22Rv1 (cell line): ENCODE measurements at regions not wholly inside any gene's neighbourhood (a gene's known extent, or its start where the extent isn't known, plus 50 kb on each side); places are given as distances from the start of the nearest gene placed in this dataset.

Source experiments
- H3K27ac ChIP-seq: fragments of 450-650 bp; 2 replicates; pipeline ENCODE4 v1.5.1; 2017
- CTCF ChIP-seq: fragments of 450-650 bp; IDR thresholded peaks from 2 replicates; pipeline ENCODE4 v1.5.1; 2017; ENCODE audit warnings: mild to moderate bottlenecking
- ZFX ChIP-seq: fragments of 450-650 bp; IDR thresholded peaks from 2 replicates; pipeline ENCODE4 v1.6.1; 2017; ENCODE audit warnings: antibody characterized with exemption, borderline replicate concordance

GRCh38 chr2:181367411-181367810 lies 89.8 kb upstream of the ITGA4 start:
- no peak overlapping the region for H3K27ac ChIP-seq
- TF ChIP-seq ZFX, result no peak
- no peak for TF ChIP-seq CTCF

DNA sequence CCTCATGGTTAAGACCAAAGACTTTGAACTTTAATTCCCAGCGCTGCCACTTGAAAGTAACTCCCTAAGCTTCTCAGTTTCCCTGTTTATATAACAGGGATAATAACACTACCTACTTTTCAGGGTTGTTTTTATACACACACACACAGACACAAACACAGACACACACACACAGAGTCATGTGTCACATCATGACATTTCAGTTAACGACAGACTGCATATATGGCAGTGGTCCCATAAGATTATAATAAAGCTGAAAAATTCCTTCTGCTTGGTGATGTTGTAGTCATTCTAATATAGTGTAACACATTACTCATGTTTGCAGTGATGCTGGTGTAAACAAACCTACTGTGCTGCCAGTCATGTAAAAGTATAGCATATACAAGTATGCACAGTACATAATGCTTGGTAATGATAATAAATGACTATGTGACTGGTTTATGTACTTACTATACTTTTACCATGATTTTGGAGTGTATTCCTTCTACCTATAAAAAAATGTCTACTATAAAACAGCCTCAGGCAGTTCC lies 89.2 kb upstream of the ITGA4 start:
- H3K27ac ChIP-seq, result no peak overlapping the region
- TF ChIP-seq CTCF (no peak), ZFX (no peak)

DNA sequence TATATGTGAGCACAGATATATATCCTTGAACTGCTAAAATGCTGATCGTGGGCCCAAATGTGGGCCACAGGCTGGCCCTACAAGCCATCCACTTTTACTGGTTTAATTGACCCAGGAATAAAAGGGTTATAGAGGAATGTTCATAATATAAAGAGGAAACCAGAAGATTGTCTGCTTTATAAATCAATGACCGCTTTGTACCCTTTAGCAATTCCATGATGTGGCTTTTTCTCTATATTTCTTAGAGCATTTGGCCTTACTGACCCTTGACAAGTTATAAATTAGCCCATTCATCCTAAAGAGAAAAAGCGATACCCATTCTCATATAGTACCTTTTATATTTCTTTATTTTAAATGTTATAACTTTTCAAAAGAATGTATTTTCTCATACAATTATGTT lies 87.1 kb upstream of the ITGA4 start:
- H3K27ac ChIP-seq, result no peak overlapping the region
- no peak for TF ChIP-seq ZFX
- no peak for TF ChIP-seq CTCF

DNA sequence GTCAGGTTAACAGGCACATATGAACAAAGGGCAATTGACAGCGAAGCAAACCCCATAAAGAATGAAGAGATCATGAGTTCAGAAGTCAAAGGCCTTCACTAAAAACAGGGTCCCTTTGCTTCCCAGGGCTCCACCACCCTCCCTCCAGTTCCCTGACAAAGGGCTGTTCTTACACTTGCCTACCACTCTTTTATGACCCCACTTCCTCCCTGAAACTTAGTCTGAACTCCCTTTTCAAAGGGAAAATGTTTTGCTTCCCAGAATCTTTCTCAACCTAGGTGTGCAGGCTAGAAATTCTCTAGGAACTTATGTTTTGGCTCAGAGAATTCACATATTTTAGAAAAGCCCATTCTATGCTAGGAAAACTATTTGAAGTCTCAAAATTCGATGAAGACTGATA lies 86.0 kb upstream of the ITGA4 start:
- no peak for TF ChIP-seq ZFX
- no peak for TF ChIP-seq CTCF

DNA sequence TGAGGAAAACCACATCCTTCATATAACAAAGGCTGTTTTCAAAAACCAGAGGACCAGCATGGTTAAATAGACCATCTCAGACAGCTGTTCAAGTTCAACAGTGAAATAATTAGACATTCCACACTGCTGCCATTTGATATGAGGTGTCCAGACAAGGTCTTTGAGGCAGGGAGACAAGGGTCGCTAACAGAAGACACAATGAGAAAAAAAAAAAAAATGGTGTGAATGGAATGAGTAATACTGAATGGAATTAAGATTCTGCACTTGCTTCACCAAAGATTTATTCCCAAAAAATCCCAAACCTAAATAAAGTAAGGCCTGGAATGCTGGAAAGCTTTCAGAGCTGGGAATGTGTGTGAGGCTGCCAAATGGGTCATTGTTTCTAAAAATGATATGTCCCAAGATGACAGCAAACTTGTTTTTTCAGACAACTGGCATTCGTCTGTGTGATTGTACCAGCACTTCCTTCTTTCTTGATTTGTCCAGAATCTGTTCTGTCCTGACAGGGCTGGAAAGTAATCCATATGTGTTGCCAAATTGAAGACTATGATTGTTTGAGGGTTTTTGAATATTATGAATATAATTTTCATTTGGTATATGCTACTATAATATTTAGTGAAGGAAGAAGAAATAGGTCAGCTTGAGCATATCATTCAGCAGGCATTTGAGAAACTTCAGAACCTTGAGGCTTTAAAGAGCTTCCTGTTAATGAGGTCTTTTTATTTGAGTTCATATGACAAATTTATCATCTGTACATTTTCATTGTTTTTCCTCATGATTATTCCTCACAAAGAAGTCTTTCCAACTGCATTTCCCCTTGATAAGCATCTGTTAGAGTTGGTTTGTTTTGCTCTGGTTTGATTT lies 85.2 kb upstream of the ITGA4 start:
- TF ChIP-seq ZFX (no peak), CTCF (no peak)
- no peak overlapping the region for H3K27ac ChIP-seq

More for the DNA sequence above, 86.0 kb upstream of the ITGA4 start:
- H3K27ac ChIP-seq, result no peak overlapping the region

GRCh38 chr2:181372646-181373040 lies 84.5 kb upstream of the ITGA4 start:
- no peak overlapping the region for H3K27ac ChIP-seq
- TF ChIP-seq ZFX, result no peak
- no peak for TF ChIP-seq CTCF
